Stimulated activated CD8-positive, alpha-beta memory T cell treated with anti-CD3 and anti-CD28 coated beads, Interleukin-4, amount 100 ng/mL, for 24 hours (primary cell): ENCODE measurements at regions not wholly inside any gene's neighbourhood (a gene's known extent, or its start where the extent isn't known, plus 50 kb on each side); places are given as distances from the start of the nearest gene placed in this dataset.
"Not testable (repeated sequence)": the region's sequence is repeated elsewhere in the genome, so short reads cannot be mapped to it uniquely, and the experiment has no call there.

Source experiments
- DNase-seq: peaks from one replicate; pipeline ENCODE4 v3.0.0-alpha.2; 2020; ENCODE audit warnings: low read depth

- DNase-seq = no peak
Observed at GRCh38 chr2:42999391-42999841, 207.0 kb upstream of the HAAO start.

- no peak for DNase-seq
Observed at GRCh38 chr2:42998721-42999120, 206.3 kb upstream of the HAAO start.

GRCh38 chr2:42996528-42996927 lies 204.1 kb upstream of the HAAO start:
- no peak for DNase-seq

- DNase-seq = no peak
Observed at GRCh38 chr2:42995752-42996422, 203.5 kb upstream of the HAAO start.

- DNase-seq = not testable (repeated sequence)
Observed at GRCh38 chr2:42989283-42990081, 197.1 kb upstream of the HAAO start.

GRCh38 chr2:42988055-42988454 lies 195.7 kb upstream of the HAAO start:
- DNase-seq = not testable (repeated sequence)

- DNase-seq = no peak
Observed at GRCh38 chr2:42987112-42987922, 194.9 kb upstream of the HAAO start.

- no peak for DNase-seq
Observed at GRCh38 chr2:42984617-42985016, 192.2 kb upstream of the HAAO start.

- no peak for DNase-seq
Observed at GRCh38 chr2:42984081-42984480, 191.7 kb upstream of the HAAO start.

GRCh38 chr2:42980764-42981416 lies 188.5 kb upstream of the HAAO start:
- DNase-seq = no peak

GRCh38 chr2:42979870-42980763 lies 187.7 kb upstream of the HAAO start:
- DNase-seq = no peak

GRCh38 chr2:42979416-42979869 lies 187.1 kb upstream of the HAAO start:
- no peak for DNase-seq

GRCh38 chr2:42978887-42979415 lies 186.6 kb upstream of the HAAO start:
- DNase-seq = no peak

GRCh38 chr2:42978175-42978886 lies 185.9 kb upstream of the HAAO start:
- DNase-seq = no peak

GRCh38 chr2:42977270-42978174 lies 185.1 kb upstream of the HAAO start:
- no peak for DNase-seq

- no peak for DNase-seq
Observed at GRCh38 chr2:42976351-42976750, 184.0 kb upstream of the HAAO start.

GRCh38 chr2:42974721-42975717 lies 182.6 kb upstream of the HAAO start:
- DNase-seq = peak; percentile 38
